22Rv1 (cell line): ENCODE measurements at regions not wholly inside any gene's neighbourhood (a gene's known extent, or its start where the extent isn't known, plus 50 kb on each side); places are given as distances from the start of the nearest gene placed in this dataset.
"Not testable (repeated sequence)": the region's sequence is repeated elsewhere in the genome, so short reads cannot be mapped to it uniquely, and the experiment has no call there.

Experiments
- ZFX ChIP-seq: fragments of 450-650 bp; IDR thresholded peaks from 2 replicates; pipeline ENCODE4 v1.6.1; 2017; ENCODE audit warnings: antibody characterized with exemption, borderline replicate concordance
- TF ChIP-seq, protein P1 (sequence below): fragments of 450-650 bp; IDR thresholded peaks from 2 replicates; pipeline ENCODE4 v1.5.1; 2017; ENCODE audit warnings: mild to moderate bottlenecking

- TF ChIP-seq, protein P1, sequence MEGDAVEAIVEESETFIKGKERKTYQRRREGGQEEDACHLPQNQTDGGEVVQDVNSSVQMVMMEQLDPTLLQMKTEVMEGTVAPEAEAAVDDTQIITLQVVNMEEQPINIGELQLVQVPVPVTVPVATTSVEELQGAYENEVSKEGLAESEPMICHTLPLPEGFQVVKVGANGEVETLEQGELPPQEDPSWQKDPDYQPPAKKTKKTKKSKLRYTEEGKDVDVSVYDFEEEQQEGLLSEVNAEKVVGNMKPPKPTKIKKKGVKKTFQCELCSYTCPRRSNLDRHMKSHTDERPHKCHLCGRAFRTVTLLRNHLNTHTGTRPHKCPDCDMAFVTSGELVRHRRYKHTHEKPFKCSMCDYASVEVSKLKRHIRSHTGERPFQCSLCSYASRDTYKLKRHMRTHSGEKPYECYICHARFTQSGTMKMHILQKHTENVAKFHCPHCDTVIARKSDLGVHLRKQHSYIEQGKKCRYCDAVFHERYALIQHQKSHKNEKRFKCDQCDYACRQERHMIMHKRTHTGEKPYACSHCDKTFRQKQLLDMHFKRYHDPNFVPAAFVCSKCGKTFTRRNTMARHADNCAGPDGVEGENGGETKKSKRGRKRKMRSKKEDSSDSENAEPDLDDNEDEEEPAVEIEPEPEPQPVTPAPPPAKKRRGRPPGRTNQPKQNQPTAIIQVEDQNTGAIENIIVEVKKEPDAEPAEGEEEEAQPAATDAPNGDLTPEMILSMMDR = not testable (repeated sequence)
- TF ChIP-seq ZFX = not testable (repeated sequence)
These were observed 67.3 kb upstream of the SGIP1 start for GRCh38 chr1:66466695-66467094.
